B cell (primary cell): ENCODE measurements at regions not wholly inside any gene's neighbourhood (a gene's known extent, or its start where the extent isn't known, plus 50 kb on each side); places are given as distances from the start of the nearest gene placed in this dataset.

Source experiments
- ATAC-seq: fragments of 200-7000 bp; cut with Tn5 transposase; one replicate; pipeline ENCODE4 v1.10.0; 2021; ENCODE audit warnings: low read depth, mild to moderate bottlenecking, moderate number of reproducible peaks, moderate library complexity
- CTCF ChIA-PET: fragments of 350-600 bp; sonication (Branson Sonifier 250); formaldehyde crosslinking; loops from one replicate; lab custom pipeline; 2021; ENCODE audit warnings: antibody characterized with exemption, inconsistent platforms; lab: Charles Lee
- POLR2A ChIA-PET: fragments of 350-600 bp; sonication (Branson Sonifier 250); formaldehyde crosslinking; loops from one replicate; lab custom pipeline; 2021; ENCODE audit warnings: antibody characterized with exemption; lab: Charles Lee
- DNase-seq: peaks from one replicate; pipeline ENCODE4 v3.0.0; 2013
- H2AFZ ChIP-seq: 2 replicates; pipeline ENCODE4 v1.6.1; 2012; ENCODE audit warnings: mild to moderate bottlenecking, low read depth, low read length; ENCODE audit not compliant: insufficient read depth, poor library complexity, severe bottlenecking
- H3K27ac ChIP-seq, 2 donors: 1 replicate in 1 of 2; 2 replicates in 1 of 2; pipeline ENCODE4 v1.5.1; 2012 to 2013; ENCODE audit warnings: low read length in 2 of 2, mild to moderate bottlenecking in 2 of 2, moderate library complexity in 1 of 2
- H3K27me3 ChIP-seq, 4 experiments: fragments of 200-600 bp in 1 of 4; sonication (generic) in 1 of 4; replicated peaks in 1 of 4; 1 replicate in 2 of 4; 2 replicates in 2 of 4; pipeline versions ENCODE4 v1.6.1 to v1.7.0; 2013 to 2016; ENCODE audit warnings: low read length in 3 of 4, mild to moderate bottlenecking in 2 of 4, mixed read lengths in 1 of 4, moderate library complexity in 1 of 4; ENCODE audit not compliant: insufficient read depth in 4 of 4, control insufficient read depth in 3 of 4; ENCODE audit errors: control extremely low read depth in 1 of 4
- H3K36me3 ChIP-seq, 2 experiments: replicated peaks in 1 of 2; 1 replicate in 1 of 2; 2 replicates in 1 of 2; pipeline versions ENCODE4 v1.6.1 to v1.7.1; 2013; ENCODE audit warnings: low read length in 1 of 2; ENCODE audit not compliant: insufficient read depth in 2 of 2, control insufficient read depth in 1 of 2; ENCODE audit errors: control extremely low read depth in 1 of 2, extremely low read depth in 1 of 2
- H3K4me1 ChIP-seq, 2 donors: fragments of 200-600 bp in 1 of 2; sonication (generic) in 1 of 2; 1 replicate in 1 of 2; 2 replicates in 1 of 2; pipeline versions ENCODE4 v1.5.1 to v1.6.1; 2013 to 2017; ENCODE audit warnings: low read length in 2 of 2; ENCODE audit not compliant: control insufficient read depth in 2 of 2, insufficient read depth in 2 of 2
- H3K4me2 ChIP-seq: replicated peaks from 2 replicates; pipeline ENCODE3; 2012; ENCODE audit warnings: mild to moderate bottlenecking, low read depth, low read length; ENCODE audit not compliant: poor library complexity, severe bottlenecking
- H3K4me3 ChIP-seq, 5 experiments: fragments of 200-600 bp in 1 of 5; sonication (generic) in 1 of 5; 1 replicate in 3 of 5; 2 replicates in 2 of 5; pipeline versions ENCODE4 v1.5.1 to v1.7.0; 2011 to 2016; ENCODE audit warnings: low read length in 4 of 5, mild to moderate bottlenecking in 4 of 5, low read depth in 2 of 5, control low read depth in 1 of 5, moderate library complexity in 1 of 5; ENCODE audit not compliant: insufficient read depth in 1 of 5; ENCODE audit errors: control extremely low read depth in 1 of 5, extremely low read depth in 1 of 5
- H3K79me2 ChIP-seq: fragments of 200-600 bp; sonication (generic); one replicate; pipeline ENCODE4 v1.6.0; 2016; ENCODE audit warnings: low read length; ENCODE audit not compliant: control insufficient read depth, insufficient read depth
- H3K9ac ChIP-seq: fragments of 200-600 bp; sonication (generic); 2 replicates; pipeline ENCODE4 v1.6.1; 2017; ENCODE audit warnings: mild to moderate bottlenecking, low read length, moderate library complexity
- H3K9me3 ChIP-seq, 3 donors: one replicate each; pipeline versions ENCODE4 v1.6.1 to v1.7.1; 2013; ENCODE audit warnings: low read length in 2 of 3; ENCODE audit not compliant: control insufficient read depth in 2 of 3, insufficient read depth in 1 of 3; ENCODE audit errors: control extremely low read depth in 1 of 3
- H4K20me1 ChIP-seq: 2 replicates; pipeline ENCODE4 v1.6.0; 2012; ENCODE audit warnings: mild to moderate bottlenecking, low read length; ENCODE audit not compliant: insufficient read depth, control insufficient read depth, poor library complexity, severe bottlenecking
- H3K27ac Mint-ChIP-seq: one replicate; pipeline ENCODE4 v1.8.0; 2021; ENCODE audit warnings: mixed read lengths
- H3K27me3 Mint-ChIP-seq: one replicate; pipeline ENCODE4 v1.8.0; 2021; ENCODE audit warnings: mixed read lengths
- H3K4me1 Mint-ChIP-seq: one replicate; pipeline ENCODE4 v1.8.0; 2021; ENCODE audit warnings: mixed read lengths
- H3K4me3 Mint-ChIP-seq: one replicate; pipeline ENCODE4 v1.8.0; 2021; ENCODE audit warnings: mixed read lengths
- H3K9me3 Mint-ChIP-seq: one replicate; pipeline ENCODE4 v1.8.0; 2022; ENCODE audit warnings: mixed read lengths; ENCODE audit not compliant: insufficient read depth
- EZH2 ChIP-seq: IDR thresholded peaks from 2 replicates; pipeline ENCODE4 v1.6.1; 2012; ENCODE audit warnings: borderline replicate concordance, low read depth, mild to moderate bottlenecking, moderate library complexity, low read length; ENCODE audit not compliant: insufficient read depth, poor library complexity, severe bottlenecking
- WGBS: methylation state at CpG from one replicate; pipeline ENCODE4 v1.1.5; 2013; ENCODE audit warnings: missing lambda C conversion rate; ENCODE audit not compliant: insufficient coverage; 5-methylcytosine and 5-hydroxymethylcytosine counted together
- intact Hi-C: fragments of 100-400 bp; cut with micrococcal nuclease; formaldehyde crosslinking; loops from one replicate; pipeline ENCODE4 v1.10.0; 2022
- TF ChIP-seq, protein P1 (sequence below): fragments of 200-600 bp; IDR thresholded peaks from one replicate; pipeline ENCODE4 v1.8.0; 2022; ENCODE audit warnings: antibody characterized with exemption, mild to moderate bottlenecking

DNA sequence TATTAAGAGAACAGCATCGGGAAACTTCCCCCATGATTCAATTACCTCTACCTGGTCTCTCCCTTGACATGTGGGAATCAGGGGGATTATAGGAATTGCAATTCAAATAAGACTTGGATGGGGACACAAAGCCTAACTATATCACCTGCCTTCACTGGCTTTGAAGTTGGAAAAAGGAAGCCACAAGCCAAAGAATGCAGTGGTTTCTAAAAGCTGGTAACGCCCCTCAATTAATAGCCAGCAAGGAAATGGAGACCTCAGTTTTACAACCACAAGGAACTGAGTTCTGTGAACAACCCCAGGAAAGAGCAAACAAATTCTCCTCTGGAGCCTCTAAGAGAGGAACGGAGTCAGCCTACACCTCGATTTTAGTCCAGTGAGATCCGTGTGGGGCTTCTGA is 244.1 kb downstream of the TFAP2A start:
- H3K79me2 ChIP-seq: no peaks in the 10 kb centered on the region
- H3K27me3 ChIP-seq: no peaks in the 10 kb centered on the region
- ChIA-PET CTCF (no interaction called here), POLR2A (no interaction called here)
- 70% methylated on average over 4 of the region's 5 CpGs for WGBS
- Mint-ChIP-seq H3K4me1 (no peaks in the 10 kb centered on the region), H3K9me3 (no peaks in the 10 kb centered on the region), H3K4me3 (no peak overlapping the region), H3K27me3 (no peaks in the 10 kb centered on the region), H3K27ac (no peak overlapping the region)
- no peak overlapping the region for H3K9ac ChIP-seq
- no peak overlapping the region for H3K4me2 ChIP-seq
- intact Hi-C loops: no loop called here
- TF ChIP-seq EZH2: no peak
- TF ChIP-seq, protein P1, sequence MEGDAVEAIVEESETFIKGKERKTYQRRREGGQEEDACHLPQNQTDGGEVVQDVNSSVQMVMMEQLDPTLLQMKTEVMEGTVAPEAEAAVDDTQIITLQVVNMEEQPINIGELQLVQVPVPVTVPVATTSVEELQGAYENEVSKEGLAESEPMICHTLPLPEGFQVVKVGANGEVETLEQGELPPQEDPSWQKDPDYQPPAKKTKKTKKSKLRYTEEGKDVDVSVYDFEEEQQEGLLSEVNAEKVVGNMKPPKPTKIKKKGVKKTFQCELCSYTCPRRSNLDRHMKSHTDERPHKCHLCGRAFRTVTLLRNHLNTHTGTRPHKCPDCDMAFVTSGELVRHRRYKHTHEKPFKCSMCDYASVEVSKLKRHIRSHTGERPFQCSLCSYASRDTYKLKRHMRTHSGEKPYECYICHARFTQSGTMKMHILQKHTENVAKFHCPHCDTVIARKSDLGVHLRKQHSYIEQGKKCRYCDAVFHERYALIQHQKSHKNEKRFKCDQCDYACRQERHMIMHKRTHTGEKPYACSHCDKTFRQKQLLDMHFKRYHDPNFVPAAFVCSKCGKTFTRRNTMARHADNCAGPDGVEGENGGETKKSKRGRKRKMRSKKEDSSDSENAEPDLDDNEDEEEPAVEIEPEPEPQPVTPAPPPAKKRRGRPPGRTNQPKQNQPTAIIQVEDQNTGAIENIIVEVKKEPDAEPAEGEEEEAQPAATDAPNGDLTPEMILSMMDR: no peak
- peaks cover 0 to 12% (median 3%) of the 10 kb centered on the region in 3 donors for H3K9me3 ChIP-seq
- H2AFZ ChIP-seq: no peak overlapping the region
- H4K20me1 ChIP-seq: no peaks in the 10 kb centered on the region
- no peak overlapping the region for H3K27ac ChIP-seq
- no peaks in the 10 kb centered on the region for H3K36me3 ChIP-seq
- H3K4me1 ChIP-seq: no peaks in the 10 kb centered on the region
- no peak overlapping the region for H3K4me3 ChIP-seq
- ATAC-seq (no peak), DNase-seq (no peak)

DNA sequence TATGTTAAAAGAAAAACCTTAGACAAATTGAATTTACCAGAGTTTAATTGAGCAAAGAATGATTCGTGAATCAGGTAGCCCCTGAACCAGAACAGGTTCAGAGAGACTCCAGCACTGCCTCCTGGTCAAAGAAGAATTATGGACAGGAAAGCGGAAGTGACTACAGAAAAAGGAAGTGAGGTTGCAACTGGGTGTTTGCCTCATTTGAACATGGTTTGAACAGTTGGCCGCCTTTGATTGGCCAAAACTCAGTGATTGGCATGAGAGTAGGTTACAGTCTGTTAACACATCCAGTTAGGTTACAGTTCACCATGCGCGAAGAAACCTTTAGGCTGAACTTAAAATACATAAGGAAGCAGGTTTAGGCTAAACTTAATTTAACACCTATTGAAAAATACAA is 248.8 kb downstream of the TFAP2A start:
- intact Hi-C loops: no loop called here
- ChIA-PET POLR2A (no interaction called here), CTCF (no interaction called here)
- Histone ChIP-seq H3K9me3 (peaks cover 0 to 4% (median 3%) of the 10 kb centered on the region in 3 donors), H3K4me1 (no peaks in the 10 kb centered on the region), H2AFZ (no peak overlapping the region), H3K36me3 (no peaks in the 10 kb centered on the region), H3K27ac (no peak overlapping the region), H4K20me1 (no peaks in the 10 kb centered on the region), H3K9ac (no peak overlapping the region), H3K4me2 (no peak overlapping the region), H3K4me3 (no peak overlapping the region), H3K79me2 (no peaks in the 10 kb centered on the region), H3K27me3 (no peaks in the 10 kb centered on the region)
- Mint-ChIP-seq H3K9me3 (no peaks in the 10 kb centered on the region), H3K4me3 (no peak overlapping the region), H3K27ac (no peak overlapping the region), H3K27me3 (no peaks in the 10 kb centered on the region), H3K4me1 (no peaks in the 10 kb centered on the region)
- DNase-seq: no peak
- WGBS: 83% methylated on average over 3 of the region's 5 CpGs
- TF ChIP-seq, protein P1: no peak
- TF ChIP-seq EZH2: no peak
- no peak for ATAC-seq
